HG03060 (cell line): ENCODE measurements at regions not wholly inside any gene's neighbourhood (a gene's known extent, or its start where the extent isn't known, plus 50 kb on each side); places are given as distances from the start of the nearest gene placed in this dataset.
"Not testable (repeated sequence)": the region's sequence is repeated elsewhere in the genome, so short reads cannot be mapped to it uniquely, and the experiment has no call there.

Experiments used
- ATAC-seq: cut with Tn5 transposase; IDR thresholded peaks from one replicate; pipeline ENCODE4 v1.9.1; 2021; ENCODE audit warnings: low read depth, moderate number of reproducible peaks; ENCODE audit not compliant: unreplicated experiment

DNA sequence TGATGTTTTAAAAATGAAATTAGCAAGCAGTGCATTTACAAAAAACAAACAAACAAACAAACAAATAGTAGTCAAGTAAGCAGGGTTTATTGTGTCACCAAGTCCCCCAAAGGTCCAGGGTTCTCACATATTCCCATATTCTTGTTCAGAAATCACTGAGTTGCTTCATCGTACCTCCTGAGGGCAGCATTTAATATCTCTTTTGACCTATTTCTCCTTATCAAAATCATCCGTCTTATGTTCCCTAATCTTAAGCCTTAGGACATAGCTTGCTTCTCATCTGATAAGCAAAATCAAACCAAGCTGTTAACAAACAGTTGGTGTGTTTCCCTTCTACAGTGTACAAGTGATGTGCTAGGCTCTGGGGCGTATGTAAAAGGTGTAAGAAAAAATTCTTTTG is 109.5 kb upstream of the MAN2A1 start:
- ATAC-seq: no peak

DNA sequence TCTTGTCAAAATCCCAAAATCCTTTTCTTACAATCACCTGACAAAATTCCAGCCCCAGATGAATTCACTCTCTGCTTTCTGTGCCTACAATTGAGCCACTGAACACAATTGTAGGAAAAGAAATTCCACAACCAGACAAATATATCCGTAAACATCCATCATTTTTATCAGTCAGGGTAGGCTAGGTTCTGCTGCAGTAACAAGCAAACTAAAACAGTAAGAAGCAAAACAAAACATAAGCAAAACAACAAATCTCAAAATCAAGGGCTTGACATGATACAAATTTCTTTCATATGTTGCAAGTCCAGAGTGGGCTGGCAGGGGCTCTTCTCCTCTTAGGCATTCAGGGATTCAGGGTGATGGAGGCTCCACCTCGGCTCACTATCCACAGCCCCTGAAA is 114.2 kb upstream of the MAN2A1 start:
- ATAC-seq: no peak

DNA sequence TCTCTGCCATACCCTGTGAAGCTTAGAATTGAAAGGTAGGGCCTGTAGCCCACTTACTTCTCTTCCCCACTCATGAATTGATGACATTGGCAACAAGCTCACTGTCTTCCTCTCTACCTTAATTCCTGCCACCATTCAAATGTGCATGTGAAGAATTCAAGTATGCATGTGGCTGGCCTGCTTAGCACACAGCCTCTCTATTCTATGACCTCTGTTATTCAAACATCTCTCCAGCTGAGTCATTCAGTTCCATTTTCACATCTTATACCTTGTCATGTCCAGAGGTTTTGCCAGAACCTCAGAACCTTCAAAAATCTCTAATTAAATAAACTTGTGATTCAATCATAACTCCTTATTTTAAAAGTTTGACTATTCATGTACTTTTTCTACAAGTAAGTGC is 114.7 kb upstream of the MAN2A1 start:
- ATAC-seq: no peak

DNA sequence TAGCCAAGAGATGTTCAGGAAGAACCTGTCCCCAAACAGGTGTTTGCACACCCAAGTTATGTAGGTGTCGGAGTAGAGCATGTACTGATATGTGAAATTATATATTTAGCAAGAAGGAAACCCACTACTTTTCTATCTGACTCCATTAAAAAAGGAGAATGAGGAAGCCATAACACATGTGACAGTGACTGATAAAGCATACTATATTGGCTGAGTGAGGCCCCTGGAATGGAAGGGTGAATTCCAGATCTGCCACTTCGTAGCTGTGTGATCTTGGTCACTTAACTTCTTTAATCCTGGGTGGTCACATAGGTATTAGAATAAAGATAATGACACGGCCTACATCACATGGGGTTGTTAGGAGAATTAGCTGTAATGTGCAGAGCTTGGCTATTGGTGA is 116.0 kb upstream of the MAN2A1 start:
- no peak for ATAC-seq

DNA sequence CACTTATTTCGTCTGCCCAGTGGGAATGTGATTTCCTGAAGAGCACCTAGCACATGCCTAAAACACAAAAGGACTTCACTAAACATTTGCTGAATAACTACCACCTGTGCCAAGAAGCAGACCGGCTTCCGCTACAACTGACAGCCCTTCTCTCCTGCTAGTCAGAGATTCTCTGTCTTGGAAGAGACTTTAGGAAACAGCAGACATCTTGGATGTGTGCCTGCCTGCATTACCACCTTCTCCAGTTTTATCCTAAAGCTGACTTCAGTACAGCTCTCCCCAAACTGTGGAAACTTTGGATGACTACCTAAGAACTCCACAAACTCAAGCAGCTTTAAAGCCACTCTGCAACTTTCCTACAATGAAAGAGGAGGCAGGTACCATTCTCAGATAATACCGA is 116.5 kb upstream of the MAN2A1 start:
- no peak for ATAC-seq

DNA sequence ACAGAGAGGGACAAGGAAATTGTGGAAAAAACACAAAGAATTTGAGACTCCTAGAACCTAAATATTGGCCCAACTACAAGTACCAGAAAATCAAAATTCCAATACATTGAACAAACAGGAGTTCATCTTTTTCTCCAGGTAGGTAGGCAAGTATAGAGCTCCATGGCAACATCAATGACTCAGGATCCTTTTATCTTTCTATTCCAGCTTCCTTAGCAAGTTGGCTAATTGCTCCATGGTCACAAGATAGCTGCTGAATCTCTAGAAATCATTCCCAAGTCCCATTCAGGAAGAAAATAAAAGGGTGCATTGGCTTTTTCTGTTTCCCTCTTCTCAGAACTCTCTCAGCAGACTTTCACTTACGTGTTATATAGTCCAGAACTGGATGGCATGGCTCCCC is 117.9 kb upstream of the MAN2A1 start:
- ATAC-seq: no peak

DNA sequence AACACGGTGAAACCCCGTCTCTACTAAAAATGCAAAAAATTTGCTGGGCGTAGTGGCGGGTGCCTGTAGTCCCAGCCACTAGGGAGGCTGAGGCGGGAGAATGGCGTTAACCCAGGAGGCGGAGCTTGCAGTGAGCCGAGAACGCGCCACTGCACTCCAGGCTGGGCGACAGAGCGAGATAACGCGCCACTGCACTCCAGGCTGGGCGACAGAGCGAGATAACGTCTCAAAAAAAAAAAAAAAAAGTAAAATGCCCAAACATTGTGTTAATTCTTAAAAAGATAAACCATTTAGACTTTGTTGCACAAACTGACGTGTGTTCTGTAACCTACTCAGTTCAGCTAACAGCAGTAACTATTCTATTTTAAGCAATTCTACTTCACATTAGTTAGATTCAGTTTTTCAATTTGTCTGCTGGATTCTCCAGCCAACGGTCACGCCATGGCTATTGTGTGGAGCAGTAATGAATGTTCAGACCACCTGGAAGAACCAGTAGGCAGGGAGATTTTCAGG is 119.3 kb upstream of the MAN2A1 start:
- ATAC-seq: no peak

DNA sequence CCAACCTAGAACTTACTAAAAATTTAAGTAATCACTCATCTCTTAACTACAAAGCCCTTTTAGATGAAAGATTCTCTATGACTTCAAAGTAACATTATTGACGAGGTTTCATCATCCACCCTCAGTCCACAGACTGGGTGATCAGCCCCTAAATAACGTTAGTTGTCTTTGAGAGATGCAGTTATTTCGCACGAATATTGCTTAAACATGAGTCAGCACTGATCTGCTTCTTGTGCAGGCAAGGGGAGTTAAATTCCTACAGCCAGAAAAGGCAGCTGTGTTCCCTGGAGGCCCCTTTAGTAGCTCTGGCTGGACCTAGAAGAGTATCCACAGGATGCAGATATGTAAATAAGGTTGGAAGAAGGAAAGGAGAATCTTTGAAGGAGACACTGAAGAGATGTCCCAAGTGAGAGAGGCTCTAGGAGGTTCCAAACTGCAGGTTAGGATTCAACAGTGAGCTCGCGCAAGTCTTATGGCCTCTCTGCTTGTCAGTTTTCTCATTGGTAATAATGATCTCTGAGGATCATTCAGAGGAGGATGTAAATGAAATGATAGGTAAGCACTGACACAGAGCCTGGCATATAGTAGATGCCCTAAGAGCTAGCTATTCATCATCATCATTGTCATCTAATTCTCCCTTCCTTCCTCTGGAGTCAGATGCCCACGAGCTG is 122.2 kb upstream of the MAN2A1 start:
- no peak for ATAC-seq

DNA sequence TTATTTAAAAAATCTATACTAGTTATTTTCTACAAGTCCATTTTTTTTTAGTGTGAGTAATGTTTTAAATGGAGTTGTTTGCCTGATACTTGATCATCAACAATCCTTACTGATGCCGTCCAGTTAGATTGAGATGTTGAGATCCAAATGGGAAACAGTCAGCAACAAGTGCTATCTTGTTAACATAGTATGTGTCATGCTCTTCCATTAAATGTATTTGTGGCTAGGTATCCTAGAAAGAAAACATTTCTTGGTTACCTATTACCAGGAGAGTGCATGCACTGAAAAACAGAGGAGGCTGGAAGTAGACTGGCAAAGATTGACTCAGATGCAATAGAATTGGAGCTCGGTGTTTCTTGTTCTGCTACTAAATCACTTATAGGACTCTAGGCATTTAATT is 123.4 kb upstream of the MAN2A1 start:
- ATAC-seq: no peak

DNA sequence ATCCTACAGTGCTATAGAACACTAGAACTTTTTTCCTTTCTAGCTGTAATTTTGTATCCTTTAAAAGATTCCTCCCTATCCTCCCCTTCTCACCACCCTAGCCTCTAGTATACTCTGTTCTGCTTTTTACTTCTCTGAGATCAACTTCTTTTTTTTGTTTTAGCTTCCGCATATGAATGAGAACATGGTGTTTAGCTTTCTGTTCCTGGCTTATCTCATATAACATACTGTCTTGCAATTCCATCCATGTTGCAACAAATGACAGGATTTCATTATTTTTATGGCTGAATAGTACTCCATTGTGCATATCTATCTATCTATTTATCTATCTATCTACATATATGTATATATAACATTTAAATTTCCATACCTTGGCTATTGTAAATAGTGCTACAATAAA is 126.0 kb upstream of the MAN2A1 start:
- ATAC-seq: no peak

DNA sequence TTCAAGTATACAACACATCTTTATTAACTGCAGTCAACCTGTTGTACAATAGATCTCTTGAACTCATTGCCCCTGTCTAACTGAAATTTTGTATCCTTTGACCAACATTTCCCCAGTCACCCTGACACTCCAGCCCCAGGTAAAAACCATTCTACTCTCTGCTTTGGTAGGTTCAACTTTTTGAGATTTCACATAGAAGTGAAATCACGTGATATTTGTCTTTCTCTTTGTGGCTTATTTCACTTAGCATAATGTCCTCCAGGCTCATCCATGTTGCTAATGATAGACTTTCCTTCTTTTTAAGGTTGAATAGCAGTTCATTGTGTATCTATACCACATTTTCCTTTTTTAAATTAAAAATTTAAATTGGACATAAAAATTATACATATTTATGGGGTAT is 126.5 kb upstream of the MAN2A1 start:
- ATAC-seq: no peak

DNA sequence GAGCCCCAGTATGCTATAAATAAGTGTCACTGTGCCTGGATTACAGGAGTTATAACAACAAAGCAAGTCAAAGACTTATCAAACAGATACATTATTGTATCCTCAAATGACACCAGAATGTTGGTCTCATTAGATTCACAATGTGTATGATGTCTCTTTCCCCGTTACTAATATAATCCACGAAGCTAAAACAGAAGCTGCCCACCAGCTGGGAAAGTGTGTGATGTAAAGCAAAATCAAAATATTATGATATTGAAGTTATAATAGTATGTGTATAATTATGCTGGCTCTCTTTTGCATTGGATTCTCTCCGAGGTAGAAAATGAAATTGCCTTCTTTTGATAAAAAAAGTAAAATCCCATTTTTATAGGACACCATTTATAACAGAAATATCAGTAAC is 127.3 kb upstream of the MAN2A1 start:
- ATAC-seq: no peak

DNA sequence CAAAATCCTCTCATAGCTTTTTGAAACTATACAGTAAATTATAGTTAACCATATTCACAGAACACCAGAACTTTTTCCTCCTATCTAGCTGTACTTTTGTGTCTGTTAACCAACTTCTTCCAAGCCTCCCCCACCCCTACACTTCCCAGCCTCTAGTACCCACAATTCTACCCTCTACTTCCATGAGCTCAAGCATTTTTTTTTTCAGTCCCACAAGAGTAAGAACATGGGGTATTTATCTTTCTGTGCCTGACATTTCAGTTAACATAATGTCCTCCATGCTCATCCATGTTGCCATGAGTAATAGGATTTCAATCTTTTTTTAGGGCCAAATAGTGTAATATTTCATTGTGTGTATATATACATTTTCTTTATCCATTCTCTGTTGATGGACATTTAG is 128.3 kb upstream of the MAN2A1 start:
- ATAC-seq: no peak

DNA sequence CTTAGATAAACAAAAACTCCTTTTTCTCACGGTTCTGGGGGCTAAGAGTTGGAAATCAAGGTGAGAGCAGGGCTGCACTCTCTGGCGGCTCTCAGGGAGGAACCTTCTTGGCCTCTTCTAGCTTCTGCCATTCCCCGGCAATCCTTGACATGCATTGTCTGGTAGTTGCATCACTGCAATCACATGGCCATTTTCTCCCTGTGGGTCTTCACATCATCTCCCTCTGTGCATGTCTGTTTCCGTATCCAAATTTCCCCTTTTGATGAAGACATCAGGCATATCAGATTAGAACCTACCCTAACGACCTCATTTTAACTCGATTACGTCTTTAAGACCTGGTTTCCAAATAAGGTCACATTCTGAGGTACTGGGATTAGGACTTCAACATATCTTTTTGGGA is 129.2 kb upstream of the MAN2A1 start:
- ATAC-seq: no peak

DNA sequence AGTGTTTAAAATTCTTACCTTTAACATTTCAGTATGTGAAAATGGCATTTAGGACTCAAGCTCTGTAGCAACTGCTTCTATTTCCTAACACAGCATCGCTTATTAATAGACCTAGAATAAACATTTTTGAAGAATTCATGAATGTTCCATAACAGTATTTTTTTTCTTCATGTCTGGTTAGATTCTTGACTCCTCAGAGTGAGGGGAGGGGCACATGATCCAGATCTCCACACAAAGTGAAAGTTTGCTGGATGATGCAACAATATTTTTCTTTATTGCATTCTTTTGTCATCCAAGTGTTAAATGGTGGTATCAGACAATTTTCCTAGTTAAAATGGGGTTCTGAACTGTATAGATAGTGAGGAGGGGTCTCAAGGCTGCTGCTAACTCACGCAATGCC is 130.8 kb upstream of the MAN2A1 start:
- ATAC-seq: no peak

DNA sequence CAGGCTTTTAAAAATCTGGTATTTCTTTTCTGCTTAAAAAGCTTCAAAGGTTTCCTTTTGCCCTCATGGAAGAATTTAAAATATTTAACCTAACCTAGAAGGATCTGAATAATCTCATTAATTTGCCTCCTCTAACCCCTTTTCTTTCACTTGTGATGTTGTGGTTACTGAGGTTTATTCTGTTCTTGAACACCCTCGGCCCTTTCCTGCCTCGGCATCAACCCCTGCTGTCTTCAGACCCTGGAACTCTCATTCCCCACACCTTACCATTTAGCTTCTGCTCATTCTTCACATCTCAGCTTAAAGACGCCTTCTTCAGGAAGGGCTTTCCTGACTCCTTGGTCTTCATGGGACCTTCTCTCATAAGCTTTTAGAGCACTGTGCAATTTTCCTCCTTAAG is 131.4 kb upstream of the MAN2A1 start:
- ATAC-seq: no peak

DNA sequence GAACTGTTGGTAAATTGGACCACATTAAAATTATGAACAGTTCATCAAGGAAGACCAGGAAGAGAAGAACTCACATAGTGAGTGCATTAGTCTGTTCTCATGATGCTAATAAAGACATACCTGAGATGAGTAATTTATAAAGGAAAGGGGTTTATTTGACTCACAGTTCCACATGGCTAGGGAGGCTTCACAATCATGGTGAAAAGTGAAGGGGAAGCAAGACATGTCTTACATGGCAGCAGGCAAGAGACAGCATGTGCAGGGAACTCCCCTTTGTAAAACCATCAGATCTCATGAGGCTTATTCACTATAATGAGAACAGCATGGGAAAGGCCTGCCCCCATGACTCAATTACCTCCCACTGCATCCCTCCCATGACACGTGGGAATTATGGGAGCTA is 135.9 kb upstream of the MAN2A1 start:
- no peak for ATAC-seq

DNA sequence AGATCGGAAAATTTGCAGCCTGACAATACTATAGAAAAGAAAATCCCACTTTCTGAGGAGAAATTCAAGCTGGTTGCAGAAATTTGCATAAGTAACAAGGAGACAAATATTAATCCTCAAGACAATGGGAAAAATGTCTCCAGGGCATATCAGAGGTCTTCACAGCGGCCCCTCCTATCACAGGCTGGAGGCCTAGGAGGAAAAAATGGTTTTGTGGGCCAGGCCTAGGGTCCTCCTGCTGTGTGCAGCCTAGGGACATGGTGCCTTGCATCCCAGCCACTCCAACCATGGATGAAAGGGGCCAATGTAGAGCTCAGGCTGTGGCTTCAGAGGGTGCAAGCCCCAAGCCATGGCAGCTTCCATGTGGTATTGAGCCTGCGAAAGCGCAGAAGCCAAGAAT is 138.5 kb upstream of the MAN2A1 start:
- ATAC-seq: not testable (repeated sequence)

DNA sequence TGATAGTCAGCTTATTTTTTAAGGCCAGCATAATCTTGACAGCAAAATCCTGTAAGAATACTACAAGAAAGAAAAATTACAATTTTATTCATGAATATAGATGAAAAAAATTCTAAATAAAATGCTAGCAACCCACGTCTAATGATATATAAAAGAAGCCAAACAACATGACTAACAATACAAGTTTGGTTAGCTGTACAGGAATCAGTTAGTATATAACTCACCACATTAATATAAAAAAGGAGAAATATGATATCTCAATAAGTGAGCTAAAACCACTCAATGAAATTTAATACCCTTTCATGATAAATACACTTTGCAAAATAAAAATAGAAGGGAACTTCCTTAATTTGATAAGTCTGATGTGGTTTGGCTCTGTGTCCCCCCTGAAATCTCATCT is 139.7 kb upstream of the MAN2A1 start:
- ATAC-seq: no peak

DNA sequence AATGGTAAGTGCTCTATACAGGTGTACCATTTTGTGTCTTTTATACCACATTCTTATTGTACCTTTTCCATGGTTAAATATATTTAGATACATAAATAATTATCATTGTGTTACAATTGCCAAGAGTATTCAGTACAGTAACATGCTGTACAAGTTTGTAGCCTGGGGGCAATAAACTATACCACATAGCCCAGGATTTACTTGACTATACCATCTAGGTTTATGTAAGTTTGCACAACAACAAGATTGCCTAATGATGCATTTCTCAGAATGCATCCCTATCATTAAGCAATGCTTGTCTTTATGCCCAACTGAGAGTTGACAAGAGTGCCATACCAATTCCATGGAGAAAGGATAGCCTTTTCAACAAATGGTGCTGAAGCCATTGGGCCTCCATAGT is 136.7 kb upstream of the PJA2 start:
- no peak for ATAC-seq

DNA sequence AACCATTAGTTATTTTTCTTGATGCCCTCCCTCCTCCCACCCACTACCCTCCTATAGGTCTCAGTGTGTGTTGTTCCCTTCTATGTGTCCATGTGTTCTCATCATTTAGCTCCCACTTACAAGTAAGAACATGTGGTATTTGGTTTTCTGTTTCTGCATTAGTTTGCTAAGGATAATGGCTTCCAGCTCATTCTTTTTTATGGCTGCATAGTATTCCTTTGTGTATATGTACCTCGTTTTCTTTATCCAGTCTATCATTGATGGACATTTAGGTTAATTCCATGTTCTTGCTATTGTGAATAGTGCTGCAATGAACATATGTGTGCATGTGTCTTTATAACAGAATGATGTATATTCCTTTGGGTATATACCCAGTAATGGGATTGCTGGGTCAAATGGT is 135.1 kb upstream of the PJA2 start:
- ATAC-seq: not testable (repeated sequence)

DNA sequence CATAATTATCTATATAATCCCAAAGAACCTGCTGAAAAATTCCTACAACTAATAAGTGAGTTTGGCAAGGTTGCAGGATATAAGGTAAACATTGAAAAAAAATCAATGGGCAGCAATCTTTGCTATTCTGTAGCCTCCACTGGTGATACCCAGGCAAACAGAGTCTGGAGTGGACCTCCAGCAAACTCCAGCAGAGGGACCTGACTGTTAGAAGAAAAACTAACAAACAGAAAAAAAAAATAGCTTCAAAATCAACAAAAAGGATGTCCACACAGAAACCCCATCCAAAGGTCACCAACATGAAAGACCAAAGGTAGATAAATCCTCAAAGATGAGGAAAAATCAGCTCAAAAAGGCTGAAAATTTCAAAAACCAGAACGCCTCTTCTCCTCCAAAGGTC is 128.9 kb upstream of the PJA2 start:
- ATAC-seq: not testable (repeated sequence)

DNA sequence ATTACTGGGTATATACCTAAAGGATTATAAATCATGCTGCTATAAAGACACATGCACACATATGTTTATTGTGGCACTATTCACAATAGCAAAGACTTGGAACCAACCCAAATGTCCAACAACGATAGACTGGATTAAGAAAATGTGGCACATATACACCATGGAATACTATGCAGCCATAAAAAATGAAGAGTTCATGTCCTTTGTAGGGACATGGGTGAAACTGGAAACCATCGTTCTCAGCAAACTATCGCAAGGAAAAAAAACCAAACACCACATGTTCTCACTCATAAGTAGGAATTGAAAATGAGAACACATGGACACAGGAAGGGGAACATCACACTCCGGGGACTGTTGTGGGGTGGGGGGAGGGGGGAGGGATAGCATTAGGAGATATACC is 125.3 kb upstream of the PJA2 start:
- not testable (repeated sequence) for ATAC-seq
